HepG2 (cell line): ENCODE measurements at regions not wholly inside any gene's neighbourhood (a gene's known extent, or its start where the extent isn't known, plus 50 kb on each side); places are given as distances from the start of the nearest gene placed in this dataset.

Source experiments
- ATAC-seq: fragments of 200-7000 bp; cut with Tn5 transposase; 3 replicates; pipeline ENCODE4 v1.9.1; 2020; ENCODE audit warnings: mild to moderate bottlenecking, moderate library complexity
- BruUV-seq: library from RNA; stranded (reverse); fragments of 400-500 nt; replicated peaks from 2 replicates; lab custom pipeline; 2021; lab: Mats Ljungman, UMichigan
- CTCF ChIA-PET: fragments of 300-600 bp; formaldehyde crosslinking; extraction: SDS; loops from one replicate; lab custom pipeline; 2021; ENCODE audit warnings: low total read pairs, inconsistent platforms, low intra/inter-chr PET ratio; lab: Yijun Ruan, JAX
- POLR2A ChIA-PET: fragments of 350-600 bp; sonication (Branson Sonifier 250); formaldehyde crosslinking; loops from one replicate; lab custom pipeline; 2020; ENCODE audit warnings: antibody characterized with exemption, inconsistent platforms; lab: Yijun Ruan, JAX
- DNase-seq: peaks from one replicate; pipeline ENCODE4 v3.0.0-alpha.2; 2015; ENCODE audit warnings: low spot score
- FAIRE-seq: peaks from 3 replicates; lab custom pipeline; 2011; peaks lifted over from hg19 to GRCh38; lab: Jason Lieb, UNC
- H2AFZ ChIP-seq: one replicate; pipeline ENCODE4 v1.6.1; 2011; ENCODE audit warnings: low read length, inconsistent platforms
- H3K27ac ChIP-seq: fragments of 300-600 bp; 3 replicates; pipeline ENCODE4 v1.8.0; 2011; ENCODE audit warnings: mixed run types, mild to moderate bottlenecking, mixed read lengths, low read length, inconsistent platforms; ENCODE audit not compliant: insufficient read depth; ENCODE audit errors: extremely low read length
- H3K27me3 ChIP-seq, 2 experiments: fragments of 200-600 bp in 1 of 2; 2 replicates in 1 of 2; 3 replicates in 1 of 2; pipeline versions ENCODE4 v1.6.0 to v1.8.0; 2011; ENCODE audit warnings: low read length in 2 of 2, mild to moderate bottlenecking in 2 of 2, moderate library complexity in 2 of 2, inconsistent platforms in 1 of 2; ENCODE audit not compliant: insufficient read depth in 2 of 2, control insufficient read depth in 1 of 2
- H3K36me3 ChIP-seq, 2 experiments: fragments of 200-600 bp in 1 of 2; replicated peaks in 1 of 2; 2 replicates in 1 of 2; 3 replicates in 1 of 2; pipeline versions ENCODE4 v1.5.1 to v1.8.0; 2011; ENCODE audit warnings: low read length in 2 of 2, inconsistent platforms in 1 of 2; ENCODE audit not compliant: insufficient read depth in 2 of 2, control insufficient read depth in 1 of 2
- H3K4me1 ChIP-seq: 2 replicates; pipeline ENCODE4 v1.5.1; 2012; ENCODE audit warnings: low read length, inconsistent platforms; ENCODE audit not compliant: insufficient read depth
- H3K4me2 ChIP-seq: 2 replicates; pipeline ENCODE4 v1.6.0; 2011; ENCODE audit warnings: low read depth, low read length, inconsistent platforms
- H3K4me3 ChIP-seq, 3 experiments: fragments of 200-600 bp in 1 of 3; sonication (generic), shearing (Covaris generic) in 1 of 3; replicated peaks in 1 of 3; 2 replicates each; pipeline ENCODE4 v1.5.1; 2011 to 2016; ENCODE audit warnings: low read length in 3 of 3, inconsistent platforms in 2 of 3, low read depth in 2 of 3, mild to moderate bottlenecking in 2 of 3, control low read depth in 1 of 3, mixed read lengths in 1 of 3; ENCODE audit not compliant: insufficient read depth in 1 of 3
- H3K79me2 ChIP-seq: one replicate; pipeline ENCODE4 v1.6.1; 2011; ENCODE audit warnings: low read length, inconsistent platforms; ENCODE audit not compliant: insufficient read depth
- H3K9ac ChIP-seq: 2 replicates; pipeline ENCODE4 v1.6.0; 2011; ENCODE audit warnings: mild to moderate bottlenecking, low read depth, low read length, inconsistent platforms; ENCODE audit not compliant: insufficient read depth
- H3K9me3 ChIP-seq: 2 replicates; pipeline ENCODE4 v1.5.1; 2012; ENCODE audit warnings: mild to moderate bottlenecking, low read length
- H4K20me1 ChIP-seq: 2 replicates; pipeline ENCODE4 v1.6.0; 2011; ENCODE audit warnings: inconsistent platforms, mild to moderate bottlenecking, low read length, moderate library complexity; ENCODE audit not compliant: insufficient read depth
- ATF2 ChIP-seq: sonication (generic); formaldehyde crosslinking; IDR thresholded peaks from 2 replicates; pipeline ENCODE4 v1.4.0; 2020; ENCODE audit warnings: missing genetic modification reagents
- CBX2 ChIP-seq, 2 experiments: fragments of 200-600 bp in 1 of 2; sonication (generic); formaldehyde crosslinking in 1 of 2; IDR thresholded peaks; 2 replicates each; pipeline versions ENCODE4 v1.7.0 to v1.8.1; 2018 to 2022; ENCODE audit warnings: low read depth in 2 of 2, low read length in 1 of 2, mild to moderate bottlenecking in 1 of 2, missing genetic modification reagents in 1 of 2
- CSRNP2 ChIP-seq: sonication (generic); formaldehyde crosslinking; conservative IDR thresholded peaks from 2 replicates; pipeline ENCODE4 v1.8.0; 2022; ENCODE audit warnings: low read depth, missing genetic modification reagents
- DR1 ChIP-seq: sonication (generic); formaldehyde crosslinking; IDR thresholded peaks from 2 replicates; pipeline ENCODE4 v1.8.0; 2021; ENCODE audit warnings: mild to moderate bottlenecking, missing genetic modification reagents, inconsistent platforms
- KAT8 ChIP-seq: IDR thresholded peaks from 2 replicates; pipeline ENCODE4 v1.6.1; 2016; ENCODE audit warnings: missing genetic modification reagents, missing compliant biosample characterization
- RAD51 ChIP-seq: fragments of 450-650 bp; IDR thresholded peaks from 2 replicates; pipeline ENCODE4 v1.6.1; 2016; ENCODE audit warnings: borderline replicate concordance
- SATB2 ChIP-seq: sonication (generic); formaldehyde crosslinking; IDR thresholded peaks from 2 replicates; pipeline ENCODE4 v1.5.0; 2020; ENCODE audit warnings: missing genetic modification reagents
- SIN3B ChIP-seq: fragments of 150-350 bp; IDR thresholded peaks from 2 replicates; pipeline ENCODE4 v1.6.1; 2014; ENCODE audit warnings: low read length
- ZKSCAN1 ChIP-seq: fragments of 150-350 bp; IDR thresholded peaks from 2 replicates; pipeline ENCODE4 v1.6.1; 2014; ENCODE audit warnings: low read length
- ZNF558 ChIP-seq: sonication (generic); formaldehyde crosslinking; IDR thresholded peaks from 2 replicates; pipeline ENCODE4 v1.9.0; 2022; ENCODE audit warnings: mild to moderate bottlenecking, missing genetic modification reagents, borderline replicate concordance
- ZNF83 ChIP-seq: sonication (generic); formaldehyde crosslinking; IDR thresholded peaks from 2 replicates; pipeline ENCODE4 v1.4.0; 2020; ENCODE audit warnings: missing genetic modification reagents, mild to moderate bottlenecking, borderline replicate concordance
- WGBS: methylation state at CpG from one replicate; pipeline ENCODE4 v1.1.6; 2017; ENCODE audit warnings: low lambda C conversion rate; 5-methylcytosine and 5-hydroxymethylcytosine counted together
- in situ Hi-C: cut with HindIII; loops from 2 replicates; pipeline ENCODE4 v1.10.0; 2017; ENCODE audit warnings: low pct_unique_long_range_greater_than_20kb; ENCODE audit not compliant: extremely low pct_ligation_motif_present
- intact Hi-C: fragments of 100-400 bp; cut with micrococcal nuclease; formaldehyde crosslinking; loops from one replicate; pipeline ENCODE4 v1.10.0; 2022; ENCODE audit not compliant: unreplicated experiment
- TF ChIP-seq, protein P1 (sequence below): sonication (generic); formaldehyde crosslinking; IDR thresholded peaks from 2 replicates; pipeline ENCODE4 v1.4.0; 2020; ENCODE audit warnings: mild to moderate bottlenecking, missing genetic modification reagents, borderline replicate concordance
- TF ChIP-seq, protein P2 (sequence below): IDR thresholded peaks from 2 replicates; pipeline ENCODE4 v1.6.1; 2018; ENCODE audit warnings: missing genetic modification reagents, mild to moderate bottlenecking, missing compliant biosample characterization

GRCh38 chr15:37824717-37825382, 109.6 kb upstream of the TMCO5A start:
- Histone ChIP-seq H3K4me3 (no peak overlapping the region), H3K4me1 (no peaks in the 10 kb centered on the region), H3K36me3 (no peaks in the 10 kb centered on the region), H3K9me3 (no peaks in the 10 kb centered on the region), H3K4me2 (no peak overlapping the region), H3K27me3 (no peaks in the 10 kb centered on the region), H3K79me2 (no peaks in the 10 kb centered on the region), H3K9ac (no peak overlapping the region), H3K27ac (no peak overlapping the region), H4K20me1 (no peaks in the 10 kb centered on the region), H2AFZ (no peak overlapping the region)
- DNase-seq (peak; percentile 2), ATAC-seq (no peak), FAIRE-seq (no peak)
- TF ChIP-seq ZNF558, result no peak
- no peak for TF ChIP-seq RAD51
- TF ChIP-seq KAT8 (CRISPR knock-in tag), result no peak
- TF ChIP-seq, protein P1, sequence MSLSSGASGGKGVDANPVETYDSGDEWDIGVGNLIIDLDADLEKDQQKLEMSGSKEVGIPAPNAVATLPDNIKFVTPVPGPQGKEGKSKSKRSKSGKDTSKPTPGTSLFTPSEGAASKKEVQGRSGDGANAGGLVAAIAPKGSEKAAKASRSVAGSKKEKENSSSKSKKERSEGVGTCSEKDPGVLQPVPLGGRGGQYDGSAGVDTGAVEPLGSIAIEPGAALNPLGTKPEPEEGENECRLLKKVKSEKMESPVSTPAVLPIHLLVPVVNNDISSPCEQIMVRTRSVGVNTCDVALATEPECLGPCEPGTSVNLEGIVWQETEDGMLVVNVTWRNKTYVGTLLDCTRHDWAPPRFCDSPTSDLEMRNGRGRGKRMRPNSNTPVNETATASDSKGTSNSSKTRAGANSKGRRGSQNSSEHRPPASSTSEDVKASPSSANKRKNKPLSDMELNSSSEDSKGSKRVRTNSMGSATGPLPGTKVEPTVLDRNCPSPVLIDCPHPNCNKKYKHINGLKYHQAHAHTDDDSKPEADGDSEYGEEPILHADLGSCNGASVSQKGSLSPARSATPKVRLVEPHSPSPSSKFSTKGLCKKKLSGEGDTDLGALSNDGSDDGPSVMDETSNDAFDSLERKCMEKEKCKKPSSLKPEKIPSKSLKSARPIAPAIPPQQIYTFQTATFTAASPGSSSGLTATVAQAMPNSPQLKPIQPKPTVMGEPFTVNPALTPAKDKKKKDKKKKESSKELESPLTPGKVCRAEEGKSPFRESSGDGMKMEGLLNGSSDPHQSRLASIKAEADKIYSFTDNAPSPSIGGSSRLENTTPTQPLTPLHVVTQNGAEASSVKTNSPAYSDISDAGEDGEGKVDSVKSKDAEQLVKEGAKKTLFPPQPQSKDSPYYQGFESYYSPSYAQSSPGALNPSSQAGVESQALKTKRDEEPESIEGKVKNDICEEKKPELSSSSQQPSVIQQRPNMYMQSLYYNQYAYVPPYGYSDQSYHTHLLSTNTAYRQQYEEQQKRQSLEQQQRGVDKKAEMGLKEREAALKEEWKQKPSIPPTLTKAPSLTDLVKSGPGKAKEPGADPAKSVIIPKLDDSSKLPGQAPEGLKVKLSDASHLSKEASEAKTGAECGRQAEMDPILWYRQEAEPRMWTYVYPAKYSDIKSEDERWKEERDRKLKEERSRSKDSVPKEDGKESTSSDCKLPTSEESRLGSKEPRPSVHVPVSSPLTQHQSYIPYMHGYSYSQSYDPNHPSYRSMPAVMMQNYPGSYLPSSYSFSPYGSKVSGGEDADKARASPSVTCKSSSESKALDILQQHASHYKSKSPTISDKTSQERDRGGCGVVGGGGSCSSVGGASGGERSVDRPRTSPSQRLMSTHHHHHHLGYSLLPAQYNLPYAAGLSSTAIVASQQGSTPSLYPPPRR, result no peak
- no peak for TF ChIP-seq DR1 (CRISPR knock-in tag)
- no peak for TF ChIP-seq CSRNP2 (CRISPR knock-in tag)
- TF ChIP-seq SATB2, result no peak
- no peak for TF ChIP-seq CBX2 (IDR thresholded peaks at IDR 0.05; ENCODE audit: low read depth, low read length)
- TF ChIP-seq CBX2 (CRISPR knock-in tag; IDR thresholded peaks at IDR 0.05; ENCODE audit: low read depth), result no peak
- no peak for TF ChIP-seq ATF2 (CRISPR knock-in tag)
- TF ChIP-seq ZKSCAN1, result no peak
- TF ChIP-seq ZNF83 (CRISPR knock-in tag), result no peak
- TF ChIP-seq SIN3B, result no peak
- TF ChIP-seq, protein P2, sequence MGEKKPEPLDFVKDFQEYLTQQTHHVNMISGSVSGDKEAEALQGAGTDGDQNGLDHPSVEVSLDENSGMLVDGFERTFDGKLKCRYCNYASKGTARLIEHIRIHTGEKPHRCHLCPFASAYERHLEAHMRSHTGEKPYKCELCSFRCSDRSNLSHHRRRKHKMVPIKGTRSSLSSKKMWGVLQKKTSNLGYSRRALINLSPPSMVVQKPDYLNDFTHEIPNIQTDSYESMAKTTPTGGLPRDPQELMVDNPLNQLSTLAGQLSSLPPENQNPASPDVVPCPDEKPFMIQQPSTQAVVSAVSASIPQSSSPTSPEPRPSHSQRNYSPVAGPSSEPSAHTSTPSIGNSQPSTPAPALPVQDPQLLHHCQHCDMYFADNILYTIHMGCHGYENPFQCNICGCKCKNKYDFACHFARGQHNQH, result no peak
- in situ Hi-C loops, result no loop called here
- ChIA-PET CTCF (no interaction called here), POLR2A (no interaction called here)
- BruUV-seq, result no TSS peak
- WGBS, result 8% methylated on average over 6 of the region's 6 CpGs
- intact Hi-C loops, result no loop called here
